ENCODE measurements at regions not wholly inside any gene's neighbourhood (a gene's known extent, or its start where the extent isn't known, plus 50 kb on each side); places are given as distances from the start of the nearest gene placed in this dataset.

DNA sequence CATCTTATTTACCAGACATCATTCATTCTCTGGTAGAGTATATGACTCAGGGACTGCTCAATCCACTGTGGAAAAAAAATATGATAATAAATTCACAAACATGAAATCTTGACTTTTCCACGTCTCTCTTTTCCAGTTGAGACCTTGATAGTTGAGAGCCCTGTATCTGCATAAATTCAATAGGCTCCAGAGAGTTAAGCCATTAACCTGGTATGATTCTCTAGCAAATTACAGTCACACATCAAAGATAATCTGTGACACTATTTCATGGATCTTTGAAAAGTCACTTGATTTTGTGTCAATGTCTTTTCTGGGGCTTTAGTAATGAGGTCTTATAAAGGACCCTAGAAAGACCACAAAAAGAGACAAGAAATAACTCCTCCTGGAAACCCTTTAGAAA lies 154.2 kb upstream of the FOXG1 start:
- TF ChIP-seq, protein P1, sequence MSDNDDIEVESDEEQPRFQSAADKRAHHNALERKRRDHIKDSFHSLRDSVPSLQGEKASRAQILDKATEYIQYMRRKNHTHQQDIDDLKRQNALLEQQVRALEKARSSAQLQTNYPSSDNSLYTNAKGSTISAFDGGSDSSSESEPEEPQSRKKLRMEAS (IDR thresholded peaks at IDR 0.05) = no peak
- TF ChIP-seq ZBTB7A (IDR thresholded peaks at IDR 0.05; ENCODE audit: low read depth) (no peak), TAF1 (IDR thresholded peaks at IDR 0.05; ENCODE audit: low read depth) (no peak), CEBPB (IDR thresholded peaks at IDR 0.05) (no peak), RAD21 (IDR thresholded peaks at IDR 0.05; ENCODE audit: low read depth) (no peak), FOXM1 (IDR thresholded peaks at IDR 0.05; ENCODE audit: borderline replicate concordance, low read depth) (no peak), EP300 (IDR thresholded peaks at IDR 0.05; ENCODE audit: borderline replicate concordance) (no peak), EGR1 (IDR thresholded peaks at IDR 0.05) (no peak), TCF12 (IDR thresholded peaks at IDR 0.05; ENCODE audit: low read depth) (no peak), TEAD4 (IDR thresholded peaks at IDR 0.05) (no peak), NFIC (IDR thresholded peaks at IDR 0.05) (no peak), YY1 (IDR thresholded peaks at IDR 0.05; ENCODE audit: low read depth) (no peak), CREB1 (IDR thresholded peaks at IDR 0.05; ENCODE audit: low read depth) (no peak)
- TF ChIP-seq, protein P2, sequence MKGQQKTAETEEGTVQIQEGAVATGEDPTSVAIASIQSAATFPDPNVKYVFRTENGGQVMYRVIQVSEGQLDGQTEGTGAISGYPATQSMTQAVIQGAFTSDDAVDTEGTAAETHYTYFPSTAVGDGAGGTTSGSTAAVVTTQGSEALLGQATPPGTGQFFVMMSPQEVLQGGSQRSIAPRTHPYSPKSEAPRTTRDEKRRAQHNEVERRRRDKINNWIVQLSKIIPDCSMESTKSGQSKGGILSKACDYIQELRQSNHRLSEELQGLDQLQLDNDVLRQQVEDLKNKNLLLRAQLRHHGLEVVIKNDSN (IDR thresholded peaks at IDR 0.05) = no peak
- TF ChIP-seq, protein P3, sequence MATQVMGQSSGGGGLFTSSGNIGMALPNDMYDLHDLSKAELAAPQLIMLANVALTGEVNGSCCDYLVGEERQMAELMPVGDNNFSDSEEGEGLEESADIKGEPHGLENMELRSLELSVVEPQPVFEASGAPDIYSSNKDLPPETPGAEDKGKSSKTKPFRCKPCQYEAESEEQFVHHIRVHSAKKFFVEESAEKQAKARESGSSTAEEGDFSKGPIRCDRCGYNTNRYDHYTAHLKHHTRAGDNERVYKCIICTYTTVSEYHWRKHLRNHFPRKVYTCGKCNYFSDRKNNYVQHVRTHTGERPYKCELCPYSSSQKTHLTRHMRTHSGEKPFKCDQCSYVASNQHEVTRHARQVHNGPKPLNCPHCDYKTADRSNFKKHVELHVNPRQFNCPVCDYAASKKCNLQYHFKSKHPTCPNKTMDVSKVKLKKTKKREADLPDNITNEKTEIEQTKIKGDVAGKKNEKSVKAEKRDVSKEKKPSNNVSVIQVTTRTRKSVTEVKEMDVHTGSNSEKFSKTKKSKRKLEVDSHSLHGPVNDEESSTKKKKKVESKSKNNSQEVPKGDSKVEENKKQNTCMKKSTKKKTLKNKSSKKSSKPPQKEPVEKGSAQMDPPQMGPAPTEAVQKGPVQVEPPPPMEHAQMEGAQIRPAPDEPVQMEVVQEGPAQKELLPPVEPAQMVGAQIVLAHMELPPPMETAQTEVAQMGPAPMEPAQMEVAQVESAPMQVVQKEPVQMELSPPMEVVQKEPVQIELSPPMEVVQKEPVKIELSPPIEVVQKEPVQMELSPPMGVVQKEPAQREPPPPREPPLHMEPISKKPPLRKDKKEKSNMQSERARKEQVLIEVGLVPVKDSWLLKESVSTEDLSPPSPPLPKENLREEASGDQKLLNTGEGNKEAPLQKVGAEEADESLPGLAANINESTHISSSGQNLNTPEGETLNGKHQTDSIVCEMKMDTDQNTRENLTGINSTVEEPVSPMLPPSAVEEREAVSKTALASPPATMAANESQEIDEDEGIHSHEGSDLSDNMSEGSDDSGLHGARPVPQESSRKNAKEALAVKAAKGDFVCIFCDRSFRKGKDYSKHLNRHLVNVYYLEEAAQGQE (IDR thresholded peaks at IDR 0.05; ENCODE audit: low read depth) = no peak

DNA sequence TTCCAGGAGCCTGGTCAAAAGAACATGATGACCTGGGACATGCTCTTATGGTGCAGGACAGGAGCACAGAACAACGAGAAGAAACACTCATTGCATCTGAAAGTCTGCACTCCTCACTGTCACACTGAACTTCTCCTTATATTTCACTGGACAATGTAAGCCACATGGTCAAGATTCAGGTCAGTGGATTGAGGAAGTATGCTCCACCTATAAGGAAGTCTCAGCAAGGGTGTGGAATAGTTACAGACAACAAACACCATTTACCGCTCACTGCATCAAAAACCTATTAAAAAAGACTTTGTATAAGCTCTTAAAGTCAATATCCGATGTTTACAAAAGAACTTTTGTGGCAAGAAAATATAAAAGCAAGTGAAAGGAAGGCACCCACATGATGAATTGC lies 153.1 kb upstream of the FOXG1 start:
- TF ChIP-seq CEBPB (IDR thresholded peaks at IDR 0.05) = no peak
- no peak for TF ChIP-seq EGR1 (IDR thresholded peaks at IDR 0.05)
- no peak for TF ChIP-seq NFIC (IDR thresholded peaks at IDR 0.05)
- TF ChIP-seq, protein P2 (IDR thresholded peaks at IDR 0.05) = no peak
- no peak for TF ChIP-seq CREB1 (IDR thresholded peaks at IDR 0.05; ENCODE audit: low read depth)
- TF ChIP-seq, protein P1 (IDR thresholded peaks at IDR 0.05) = no peak
- TF ChIP-seq FOXM1 (IDR thresholded peaks at IDR 0.05; ENCODE audit: borderline replicate concordance, low read depth) = no peak
- TF ChIP-seq, protein P3 (IDR thresholded peaks at IDR 0.05; ENCODE audit: low read depth) = no peak
- TF ChIP-seq RAD21 (IDR thresholded peaks at IDR 0.05; ENCODE audit: low read depth) = no peak
- no peak for TF ChIP-seq EP300 (IDR thresholded peaks at IDR 0.05; ENCODE audit: borderline replicate concordance)
- no peak for TF ChIP-seq ZBTB7A (IDR thresholded peaks at IDR 0.05; ENCODE audit: low read depth)
- no peak for TF ChIP-seq TAF1 (IDR thresholded peaks at IDR 0.05; ENCODE audit: low read depth)

GRCh38 chr14:28626780-28627179 lies 139.8 kb upstream of the FOXG1 start:
- TF ChIP-seq FOXM1 (IDR thresholded peaks at IDR 0.05; ENCODE audit: borderline replicate concordance, low read depth) = no peak
- TF ChIP-seq EP300 (IDR thresholded peaks at IDR 0.05; ENCODE audit: borderline replicate concordance) = no peak
- TF ChIP-seq NFIC (IDR thresholded peaks at IDR 0.05) = no peak
- no peak for TF ChIP-seq CEBPB (IDR thresholded peaks at IDR 0.05)
- no peak for TF ChIP-seq RAD21 (IDR thresholded peaks at IDR 0.05; ENCODE audit: low read depth)
- TF ChIP-seq EGR1 (IDR thresholded peaks at IDR 0.05) = no peak
- TF ChIP-seq, protein P3 (IDR thresholded peaks at IDR 0.05; ENCODE audit: low read depth) = no peak
- TF ChIP-seq YY1 (IDR thresholded peaks at IDR 0.05; ENCODE audit: low read depth) = no peak
- TF ChIP-seq TAF1 (IDR thresholded peaks at IDR 0.05; ENCODE audit: low read depth) = no peak
- TF ChIP-seq, protein P2 (IDR thresholded peaks at IDR 0.05) = no peak
- TF ChIP-seq CREB1 (IDR thresholded peaks at IDR 0.05; ENCODE audit: low read depth) = no peak
- TF ChIP-seq TCF12 (IDR thresholded peaks at IDR 0.05; ENCODE audit: low read depth) = no peak
